ENCODE measurements at regions not wholly inside any gene's neighbourhood (a gene's known extent, or its start where the extent isn't known, plus 50 kb on each side); places are given as distances from the start of the nearest gene placed in this dataset.

GRCh38 chr5:10921160-10921559, 160.1 kb upstream of the DAP start:
- no peak overlapping the region for H3K4me3 ChIP-seq (ENCODE audit: low read length)
- no peak for TF ChIP-seq CTCF (IDR thresholded peaks at IDR 0.05; ENCODE audit: insufficient read depth, low read depth, low read length, missing control alignments)
- no peak for DNase-seq (ENCODE audit: low read depth)

DNA sequence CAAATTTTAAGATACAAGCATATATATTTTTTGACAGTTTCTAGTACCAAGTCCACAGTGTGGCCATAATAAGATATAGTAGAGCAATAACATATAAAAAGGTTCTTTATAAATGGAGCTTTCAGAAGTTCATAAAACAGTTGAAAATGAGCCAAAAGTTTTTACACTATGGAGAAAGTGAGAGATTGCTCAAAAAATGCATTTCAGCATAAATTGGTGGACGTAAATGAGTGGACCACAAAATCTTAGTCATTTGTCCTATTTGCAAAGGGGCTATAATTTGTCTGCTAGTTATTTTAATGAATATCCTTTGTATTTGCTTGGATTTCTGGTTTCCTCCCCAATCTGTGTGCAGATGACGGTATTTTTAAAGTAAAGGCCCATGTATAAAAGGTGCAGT, 159.4 kb upstream of the DAP start:
- H3K4me3 ChIP-seq (ENCODE audit: low read length), result no peak overlapping the region
- no peak for TF ChIP-seq CTCF (IDR thresholded peaks at IDR 0.05; ENCODE audit: insufficient read depth, low read depth, low read length, missing control alignments)
- no peak for DNase-seq (ENCODE audit: low read depth)

- H3K4me3 ChIP-seq (ENCODE audit: low read length), result no peak overlapping the region
- TF ChIP-seq CTCF (IDR thresholded peaks at IDR 0.05; ENCODE audit: insufficient read depth, low read depth, low read length, missing control alignments), result no peak
- DNase-seq (ENCODE audit: low read depth), result no peak
Measured at GRCh38 chr5:10914741-10915480, 153.9 kb upstream of the DAP start.

GRCh38 chr5:10913841-10914240, 152.8 kb upstream of the DAP start:
- DNase-seq (ENCODE audit: low read depth), result peak; percentile 71
- H3K4me3 ChIP-seq (ENCODE audit: low read length), result no peak overlapping the region
- no peak for TF ChIP-seq CTCF (IDR thresholded peaks at IDR 0.05; ENCODE audit: insufficient read depth, low read depth, low read length, missing control alignments)

DNA sequence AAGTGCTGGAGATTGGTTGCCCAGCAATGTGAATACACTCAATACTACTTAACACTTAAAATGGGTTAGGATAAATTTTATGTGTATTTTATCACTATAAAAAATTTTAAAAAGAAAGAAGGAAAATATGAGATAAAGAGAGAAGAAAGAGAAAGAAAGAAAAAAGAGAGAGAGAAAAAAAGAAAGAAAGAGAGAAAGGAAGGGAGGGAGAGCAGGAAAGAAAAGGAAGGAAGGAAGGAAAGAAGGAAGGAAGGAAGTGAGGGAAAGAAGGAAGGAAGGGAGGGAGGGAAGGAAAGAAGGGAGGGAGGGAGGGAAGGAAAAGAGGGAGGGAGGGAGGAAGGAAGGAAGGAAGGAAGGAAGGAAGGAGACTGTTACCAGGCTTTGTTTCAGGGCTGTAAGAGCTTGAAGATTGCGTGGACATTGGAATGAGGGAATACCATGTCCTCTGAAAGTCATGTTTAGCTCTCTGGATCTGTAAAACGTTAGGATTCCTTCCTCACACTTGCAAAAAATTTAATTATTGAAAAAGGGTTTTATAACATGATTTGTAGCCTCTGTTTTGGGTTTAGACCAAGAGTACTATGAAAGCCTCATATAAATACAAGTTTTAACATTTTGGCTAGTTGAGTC, 152.3 kb upstream of the DAP start:
- no peak for DNase-seq (ENCODE audit: low read depth)
- no peak for TF ChIP-seq CTCF (IDR thresholded peaks at IDR 0.05; ENCODE audit: insufficient read depth, low read depth, low read length, missing control alignments)
- no peak overlapping the region for H3K4me3 ChIP-seq (ENCODE audit: low read length)

- DNase-seq (ENCODE audit: low read depth), result no peak
- TF ChIP-seq CTCF (IDR thresholded peaks at IDR 0.05; ENCODE audit: insufficient read depth, low read depth, low read length, missing control alignments), result no peak
- H3K4me3 ChIP-seq (ENCODE audit: low read length), result no peak overlapping the region
Measured at GRCh38 chr5:10912435-10912834, 151.4 kb upstream of the DAP start.

DNA sequence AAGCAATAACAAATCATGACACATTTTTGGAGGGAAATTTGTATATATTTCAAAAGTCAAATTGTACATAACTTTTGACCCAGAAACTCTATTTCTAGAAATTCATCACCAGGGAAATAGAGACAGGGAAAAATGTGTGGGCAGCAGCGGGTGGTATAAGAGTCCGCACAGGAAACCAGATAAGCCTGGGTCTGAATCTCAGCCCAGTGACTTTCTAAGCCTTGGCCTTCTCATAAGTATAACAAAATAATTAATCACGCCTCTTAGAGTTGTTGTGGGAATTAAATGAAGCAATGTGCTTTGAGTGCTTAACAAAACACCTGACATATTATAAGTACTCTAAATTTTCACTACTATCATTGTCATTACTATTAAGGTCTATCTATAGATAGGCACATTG, 149.2 kb upstream of the DAP start:
- DNase-seq (ENCODE audit: low read depth), result no peak
- TF ChIP-seq CTCF (IDR thresholded peaks at IDR 0.05; ENCODE audit: insufficient read depth, low read depth, low read length, missing control alignments), result no peak
- H3K4me3 ChIP-seq (ENCODE audit: low read length), result no peak overlapping the region

All from epithelial cell of esophagus (primary cell).